ENCODE measurements at regions not wholly inside any gene's neighbourhood (a gene's known extent, or its start where the extent isn't known, plus 50 kb on each side); places are given as distances from the start of the nearest gene placed in this dataset.
"Not testable (repeated sequence)": the region's sequence is repeated elsewhere in the genome, so short reads cannot be mapped to it uniquely, and the experiment has no call there.

DNA sequence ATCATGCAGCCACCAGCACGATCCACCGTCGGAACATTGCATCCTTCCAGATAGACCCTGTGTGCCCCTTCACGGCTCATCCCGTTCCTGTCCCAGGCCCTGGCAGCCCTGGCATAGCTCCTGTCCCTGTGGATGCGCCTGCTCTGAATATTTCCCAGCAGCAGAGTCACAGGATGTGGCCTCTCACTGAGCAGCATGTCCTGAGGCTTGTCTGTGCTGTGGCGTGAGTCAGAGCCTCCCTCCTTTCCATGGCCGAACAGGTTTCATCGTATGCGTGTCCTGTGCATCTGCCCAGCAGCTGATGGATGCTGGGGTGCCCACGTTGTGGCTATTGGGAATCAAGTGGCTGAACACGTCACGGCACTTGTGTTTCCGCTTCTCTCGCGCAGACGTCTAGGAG, 4471.5 kb upstream of the TPTE start:
- H3K4me3 ChIP-seq (ENCODE audit: low read depth, low read length); DNase-seq (ENCODE audit: low read depth); in situ Hi-C loops (cut with HindIII; ENCODE audit: low sequenced_read_pairs): not testable (repeated sequence)

- in situ Hi-C loops (cut with HindIII; ENCODE audit: low sequenced_read_pairs); H3K4me3 ChIP-seq (ENCODE audit: low read depth, low read length); DNase-seq (ENCODE audit: low read depth): not testable (repeated sequence)
Measured at GRCh38 chr21:6052109-6052508, 4469.3 kb upstream of the TPTE start.

DNA sequence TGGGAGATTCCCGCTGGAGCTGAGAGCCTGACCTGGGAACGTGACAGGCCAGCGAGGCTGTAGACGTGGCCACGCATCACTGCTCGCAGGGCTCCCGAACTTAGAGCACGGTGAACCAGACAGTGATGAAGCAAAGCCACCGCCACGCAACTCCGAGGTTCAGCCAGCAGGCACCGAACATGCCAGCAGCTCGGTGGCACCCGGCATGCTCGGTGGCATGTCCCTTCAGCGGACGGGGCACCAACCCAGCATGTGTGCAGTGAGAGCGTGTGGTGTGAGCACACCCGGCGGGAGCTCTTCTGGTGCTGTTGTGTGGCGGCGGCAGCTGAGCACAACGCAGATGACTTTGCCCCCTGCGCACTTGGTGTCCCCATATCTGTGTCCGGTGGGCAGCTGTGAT, 4468.2 kb upstream of the TPTE start:
- in situ Hi-C loops (cut with HindIII; ENCODE audit: low sequenced_read_pairs); H3K4me3 ChIP-seq (ENCODE audit: low read depth, low read length); DNase-seq (ENCODE audit: low read depth): not testable (repeated sequence)

- DNase-seq (ENCODE audit: low read depth); in situ Hi-C loops (cut with HindIII; ENCODE audit: low sequenced_read_pairs); H3K4me3 ChIP-seq (ENCODE audit: low read depth, low read length): not testable (repeated sequence)
Measured at GRCh38 chr21:6058997-6059396, 4462.4 kb upstream of the TPTE start.

GRCh38 chr21:6060054-6060681, 4461.2 kb upstream of the TPTE start:
- H3K4me3 ChIP-seq (ENCODE audit: low read depth, low read length); in situ Hi-C loops (cut with HindIII; ENCODE audit: low sequenced_read_pairs); DNase-seq (ENCODE audit: low read depth): not testable (repeated sequence)

DNA sequence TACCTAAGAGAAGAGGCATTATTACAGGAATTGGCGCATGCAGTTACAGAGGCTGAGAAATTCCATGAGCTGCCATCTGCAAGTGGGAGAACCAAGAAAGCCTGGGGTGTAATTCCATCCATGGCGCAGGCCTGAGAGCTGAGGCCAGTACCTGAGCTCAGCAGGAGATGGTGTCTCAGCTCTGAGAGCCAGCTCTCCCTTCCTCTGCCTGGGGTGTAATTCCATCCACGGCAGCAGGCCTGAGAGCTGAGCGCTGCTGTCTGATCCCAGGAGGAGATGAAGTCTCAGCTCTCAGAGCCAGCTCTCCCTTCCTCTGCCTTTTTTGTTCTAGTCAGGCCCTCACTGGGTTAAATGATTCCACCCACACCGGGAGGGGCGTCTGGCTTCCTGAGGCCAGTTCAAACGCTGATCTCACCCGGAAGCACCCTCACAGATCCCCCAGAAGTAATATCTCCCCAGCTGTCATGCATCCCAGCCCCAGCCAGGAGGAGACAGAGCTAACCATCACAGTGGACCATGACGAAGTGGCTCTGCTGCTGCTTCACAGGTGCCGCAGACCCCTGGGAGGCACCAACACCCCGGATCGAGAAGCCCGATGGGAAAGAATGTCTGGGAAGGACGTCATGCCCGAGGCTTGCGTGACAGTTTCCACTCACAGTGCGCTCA, 4454.9 kb upstream of the TPTE start:
- DNase-seq (ENCODE audit: low read depth); H3K4me3 ChIP-seq (ENCODE audit: low read depth, low read length); in situ Hi-C loops (cut with HindIII; ENCODE audit: low sequenced_read_pairs): not testable (repeated sequence)

DNA sequence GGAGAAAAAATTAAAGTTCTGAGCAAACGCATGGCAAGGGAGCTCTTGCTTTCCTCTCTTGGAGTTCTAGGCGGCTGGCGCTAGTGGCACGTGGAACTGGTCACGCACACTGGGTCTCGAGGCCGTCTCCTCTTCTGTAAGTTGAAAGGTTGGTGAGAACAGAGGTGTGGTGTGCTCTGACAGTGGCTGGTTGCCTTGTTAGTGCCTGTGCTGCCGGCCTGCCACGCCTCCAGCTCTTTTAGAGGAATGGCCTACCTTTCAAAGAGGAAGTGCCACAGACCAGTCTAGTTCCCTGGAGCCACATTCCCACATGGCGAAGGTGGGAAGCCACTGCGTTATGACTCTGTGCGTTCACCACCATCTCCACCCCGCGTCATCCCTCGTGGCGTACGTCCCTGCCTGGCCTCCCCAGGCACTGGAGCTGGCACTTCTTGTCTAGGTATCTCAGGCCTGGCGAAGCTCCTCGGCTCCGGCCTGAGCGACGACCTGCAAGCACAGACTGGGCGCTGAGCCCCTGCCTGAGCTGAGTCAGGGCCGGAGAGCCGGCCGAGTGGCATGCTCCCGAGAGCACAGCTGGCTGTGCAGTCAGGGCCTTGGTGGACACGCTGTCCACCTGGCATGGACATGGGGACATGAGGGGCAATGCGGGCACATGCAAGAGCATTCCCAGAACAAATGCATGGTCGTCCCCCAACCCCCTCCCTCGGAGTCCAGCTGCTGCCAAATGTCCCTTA, 4453.1 kb upstream of the TPTE start:
- DNase-seq (ENCODE audit: low read depth); in situ Hi-C loops (cut with HindIII; ENCODE audit: low sequenced_read_pairs): not testable (repeated sequence)

DNA sequence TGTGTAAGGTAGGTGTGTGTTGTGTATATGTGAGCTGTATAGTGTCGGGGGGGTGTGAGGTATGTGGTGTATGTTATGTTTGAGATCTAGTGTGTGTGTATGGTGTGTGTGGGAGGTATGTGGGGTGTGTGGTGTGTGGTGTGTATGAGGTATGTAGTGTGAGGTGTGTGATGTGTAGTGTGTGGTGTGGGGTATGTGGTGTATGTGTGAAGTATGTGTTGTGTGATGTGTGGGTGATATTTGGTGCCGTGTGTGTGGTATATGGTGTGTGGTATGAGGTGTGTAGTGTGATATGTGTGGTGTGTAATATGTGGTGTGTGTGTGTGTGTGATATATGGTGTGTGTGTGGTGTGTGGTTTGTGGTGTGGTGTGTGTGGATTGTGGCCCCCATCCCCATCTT, 4451.2 kb upstream of the TPTE start:
- H3K4me3 ChIP-seq (ENCODE audit: low read depth, low read length); in situ Hi-C loops (cut with HindIII; ENCODE audit: low sequenced_read_pairs); DNase-seq (ENCODE audit: low read depth): not testable (repeated sequence)

More for the DNA sequence above, 4453.1 kb upstream of the TPTE start:
- not testable (repeated sequence) for H3K4me3 ChIP-seq (ENCODE audit: low read depth, low read length)

GRCh38 chr21:6072691-6073090, 4448.7 kb upstream of the TPTE start:
- DNase-seq (ENCODE audit: low read depth); in situ Hi-C loops (cut with HindIII; ENCODE audit: low sequenced_read_pairs); H3K4me3 ChIP-seq (ENCODE audit: low read depth, low read length): not testable (repeated sequence)

- in situ Hi-C loops (cut with HindIII; ENCODE audit: low sequenced_read_pairs); H3K4me3 ChIP-seq (ENCODE audit: low read depth, low read length); DNase-seq (ENCODE audit: low read depth): not testable (repeated sequence)
Measured at GRCh38 chr21:6073993-6074705, 4447.2 kb upstream of the TPTE start.

DNA sequence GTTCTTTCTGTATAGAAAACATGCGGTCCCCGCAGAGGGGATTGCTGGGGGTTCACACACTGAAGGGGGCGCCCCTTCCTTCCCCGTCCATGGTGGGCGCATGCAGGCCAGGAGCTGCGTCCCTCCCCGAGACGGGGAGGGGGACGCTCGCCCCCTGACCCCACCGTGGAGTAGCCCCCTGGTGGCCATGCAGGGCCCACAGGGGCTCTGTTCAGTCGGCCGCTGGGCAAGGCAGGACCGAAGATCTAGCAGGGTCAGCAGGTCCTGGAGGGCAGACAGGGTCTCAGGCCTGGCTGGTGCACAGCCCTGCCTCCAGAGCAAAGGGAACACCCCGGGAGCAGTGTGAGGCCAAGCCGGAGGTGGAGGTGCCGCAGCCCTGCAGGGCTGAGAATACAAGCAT, 4446.4 kb upstream of the TPTE start:
- in situ Hi-C loops (cut with HindIII; ENCODE audit: low sequenced_read_pairs); H3K4me3 ChIP-seq (ENCODE audit: low read depth, low read length); DNase-seq (ENCODE audit: low read depth): not testable (repeated sequence)

DNA sequence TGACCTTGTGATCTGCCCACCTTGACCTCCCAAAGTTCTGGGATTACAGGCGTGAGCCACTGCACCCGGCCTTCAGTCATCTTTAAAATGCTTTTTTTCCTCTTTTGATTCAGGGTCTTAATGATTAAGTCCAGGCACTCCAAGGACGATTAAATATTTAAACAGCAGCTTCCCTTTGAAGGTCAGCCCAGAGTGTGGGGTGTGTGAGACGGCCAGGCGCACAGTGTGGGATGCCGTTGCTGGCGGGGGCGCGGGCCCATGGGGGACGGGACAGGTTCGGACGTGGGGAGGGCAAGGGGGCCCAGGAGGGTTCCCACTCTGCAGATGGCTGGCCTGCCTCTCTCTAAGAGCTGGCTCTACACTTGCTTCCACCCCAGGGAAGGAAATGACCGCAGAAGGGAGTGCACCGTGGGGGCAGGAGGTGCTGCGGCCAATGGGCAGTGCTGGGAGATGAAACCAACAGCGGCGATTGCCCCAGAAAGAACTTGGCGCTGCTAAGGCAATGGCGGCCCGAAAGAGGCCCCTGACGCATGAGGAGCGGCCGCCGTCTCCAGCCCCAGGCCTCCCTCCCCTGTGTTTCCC, 4445.7 kb upstream of the TPTE start:
- H3K4me3 ChIP-seq (ENCODE audit: low read depth, low read length); DNase-seq (ENCODE audit: low read depth); in situ Hi-C loops (cut with HindIII; ENCODE audit: low sequenced_read_pairs): not testable (repeated sequence)

- in situ Hi-C loops (cut with HindIII; ENCODE audit: low sequenced_read_pairs); H3K4me3 ChIP-seq (ENCODE audit: low read depth, low read length); DNase-seq (ENCODE audit: low read depth): not testable (repeated sequence)
Measured at GRCh38 chr21:6077358-6077757, 4444.0 kb upstream of the TPTE start.

GRCh38 chr21:6078902-6079301, 4442.5 kb upstream of the TPTE start:
- DNase-seq (ENCODE audit: low read depth); H3K4me3 ChIP-seq (ENCODE audit: low read depth, low read length); in situ Hi-C loops (cut with HindIII; ENCODE audit: low sequenced_read_pairs): not testable (repeated sequence)

DNA sequence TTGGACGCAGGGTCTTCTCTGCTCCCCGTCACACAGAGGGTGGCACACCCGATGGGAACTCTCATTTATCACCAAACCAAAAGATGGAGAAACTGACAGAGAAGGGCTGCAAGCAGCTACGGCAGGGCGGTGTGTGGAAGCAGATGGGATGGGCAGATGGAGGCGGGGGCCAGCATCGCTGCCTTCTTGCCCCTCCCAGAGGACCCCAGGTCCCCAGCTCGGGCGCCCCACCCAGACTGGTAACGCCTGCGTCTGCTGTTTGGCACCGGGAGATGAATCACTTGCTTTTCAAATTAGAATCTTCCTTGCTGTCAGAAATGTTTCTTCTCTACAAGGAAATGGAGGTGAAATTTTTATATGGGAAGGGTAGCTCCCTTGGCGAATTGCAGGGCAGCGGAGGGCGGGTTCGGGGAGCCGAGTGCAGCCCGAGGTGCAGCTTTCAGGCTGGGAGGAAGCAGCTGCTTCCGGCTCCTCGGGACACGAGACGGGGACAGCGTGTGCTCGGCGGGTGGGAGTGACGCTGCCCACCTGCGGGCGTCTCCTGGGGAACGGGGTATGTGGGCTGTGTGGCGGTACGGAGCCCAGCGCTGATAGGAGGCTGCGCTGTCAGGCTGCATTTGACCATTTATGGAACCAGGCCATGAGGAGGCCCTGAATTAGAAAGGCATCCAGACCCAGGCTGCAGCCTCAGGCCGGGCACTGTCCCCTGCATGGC, 4440.3 kb upstream of the TPTE start:
- DNase-seq (ENCODE audit: low read depth); H3K4me3 ChIP-seq (ENCODE audit: low read depth, low read length); in situ Hi-C loops (cut with HindIII; ENCODE audit: low sequenced_read_pairs): not testable (repeated sequence)

DNA sequence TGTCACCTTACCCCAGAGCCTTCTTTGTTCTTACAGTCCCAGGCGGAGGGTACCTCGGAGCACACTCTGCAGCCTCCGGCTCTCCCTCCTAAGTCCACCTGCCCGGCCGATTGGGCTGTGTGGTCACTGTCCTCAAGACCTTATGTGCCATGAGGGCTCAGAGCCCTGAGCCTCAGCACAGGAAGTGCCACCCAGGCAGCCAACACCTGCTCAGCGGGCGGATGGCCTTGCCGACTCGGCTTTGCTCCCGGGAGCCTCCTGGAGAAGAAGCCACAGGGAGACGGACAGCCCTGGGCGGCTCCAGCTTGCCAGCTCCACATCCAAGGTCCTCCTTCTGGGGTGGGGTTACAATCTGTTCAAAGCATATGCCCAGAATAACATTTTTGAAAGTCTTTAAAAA, 4439.2 kb upstream of the TPTE start:
- in situ Hi-C loops (cut with HindIII; ENCODE audit: low sequenced_read_pairs); DNase-seq (ENCODE audit: low read depth); H3K4me3 ChIP-seq (ENCODE audit: low read depth, low read length): not testable (repeated sequence)
